22Rv1 (cell line): ENCODE measurements at regions not wholly inside any gene's neighbourhood (a gene's known extent, or its start where the extent isn't known, plus 50 kb on each side); places are given as distances from the start of the nearest gene placed in this dataset.

Experiments
- CTCF ChIP-seq: fragments of 450-650 bp; IDR thresholded peaks from 2 replicates; pipeline ENCODE4 v1.5.1; 2017; ENCODE audit warnings: mild to moderate bottlenecking
- ZFX ChIP-seq: fragments of 450-650 bp; IDR thresholded peaks from 2 replicates; pipeline ENCODE4 v1.6.1; 2017; ENCODE audit warnings: antibody characterized with exemption, borderline replicate concordance

- TF ChIP-seq CTCF (no peak), ZFX (no peak)
These were observed 64.4 kb upstream of the FUCA2 start for GRCh38 chr6:143575901-143576426.
